SK-N-SH (cell line): ENCODE measurements at regions not wholly inside any gene's neighbourhood (a gene's known extent, or its start where the extent isn't known, plus 50 kb on each side); places are given as distances from the start of the nearest gene placed in this dataset.

Experiments used
- CTCF ChIP-seq: fragments of 200-600 bp; sonication (generic); IDR thresholded peaks from 2 replicates; pipeline ENCODE4 v1.6.1; 2017; ENCODE audit warnings: antibody characterized with exemption, mild to moderate bottlenecking, moderate library complexity
- EP300 ChIP-seq, 2 experiments: IDR thresholded peaks; 2 replicates each; pipeline versions ENCODE4 v1.4.0 to v1.6.1; 2012; ENCODE audit warnings: borderline replicate concordance in 1 of 2, low read depth in 1 of 2, low read length in 1 of 2
- EZH2phosphoT487 ChIP-seq: fragments of 200-600 bp; sonication (generic); IDR thresholded peaks from 2 replicates; pipeline ENCODE4 v1.6.1; 2017; ENCODE audit warnings: low read depth, mixed run types, mild to moderate bottlenecking, antibody characterized with exemption, moderate library complexity, borderline replicate concordance
- POLR2AphosphoS5 ChIP-seq: IDR thresholded peaks from 2 replicates; pipeline ENCODE4 v1.6.1; 2012; ENCODE audit warnings: low read depth, low read length
- RAD21 ChIP-seq: IDR thresholded peaks from 2 replicates; pipeline ENCODE4 v1.6.1; 2012; ENCODE audit warnings: mild to moderate bottlenecking, low read length
- RFX5 ChIP-seq: IDR thresholded peaks from 2 replicates; pipeline ENCODE4 v1.6.1; 2012; ENCODE audit warnings: mild to moderate bottlenecking, improper control_type of control experiment, low read length
- RXRA ChIP-seq: IDR thresholded peaks from 2 replicates; pipeline ENCODE4 v1.4.0; 2012; ENCODE audit warnings: low read depth, mild to moderate bottlenecking, borderline replicate concordance
- SMC3 ChIP-seq: IDR thresholded peaks from 2 replicates; pipeline ENCODE4 v1.6.1; 2012; ENCODE audit warnings: low read depth, low read length, improper control_type of control experiment
- USF2 ChIP-seq: fragments of 150-350 bp; IDR thresholded peaks from 2 replicates; pipeline ENCODE4 v1.6.1; 2017; ENCODE audit warnings: antibody characterized with exemption, low read length, low read depth, borderline replicate concordance
- TF ChIP-seq, protein P1 (sequence below): IDR thresholded peaks from 2 replicates; pipeline ENCODE4 v1.6.1; 2012; ENCODE audit warnings: mild to moderate bottlenecking, low read depth, low read length, moderate library complexity

DNA sequence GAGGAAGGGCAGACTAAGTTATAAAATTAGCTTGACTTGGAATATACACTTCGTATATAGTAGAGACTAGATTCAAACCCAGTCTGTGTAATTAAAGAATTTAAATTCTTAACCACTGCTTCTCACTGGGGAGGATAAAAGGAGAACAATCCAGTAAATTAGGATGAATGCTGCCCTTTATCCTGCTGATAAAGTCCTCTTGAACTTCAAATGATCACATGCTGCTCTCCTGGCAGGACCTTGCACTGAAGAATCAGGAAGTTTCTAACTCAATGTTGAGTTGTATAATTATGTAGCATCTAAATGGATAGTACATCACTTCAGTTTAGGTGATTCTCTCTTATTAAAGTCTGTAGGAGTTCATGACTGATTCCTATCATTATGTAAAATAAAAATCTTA lies 1179.7 kb downstream of the DSC3 start:
- no peak for TF ChIP-seq CTCF
- TF ChIP-seq RXRA, result no peak
- no peak for TF ChIP-seq SMC3
- TF ChIP-seq USF2, result no peak
- no peak for TF ChIP-seq POLR2AphosphoS5
- TF ChIP-seq EZH2phosphoT487, result no peak
- TF ChIP-seq RFX5, result no peak
- TF ChIP-seq, protein P1, sequence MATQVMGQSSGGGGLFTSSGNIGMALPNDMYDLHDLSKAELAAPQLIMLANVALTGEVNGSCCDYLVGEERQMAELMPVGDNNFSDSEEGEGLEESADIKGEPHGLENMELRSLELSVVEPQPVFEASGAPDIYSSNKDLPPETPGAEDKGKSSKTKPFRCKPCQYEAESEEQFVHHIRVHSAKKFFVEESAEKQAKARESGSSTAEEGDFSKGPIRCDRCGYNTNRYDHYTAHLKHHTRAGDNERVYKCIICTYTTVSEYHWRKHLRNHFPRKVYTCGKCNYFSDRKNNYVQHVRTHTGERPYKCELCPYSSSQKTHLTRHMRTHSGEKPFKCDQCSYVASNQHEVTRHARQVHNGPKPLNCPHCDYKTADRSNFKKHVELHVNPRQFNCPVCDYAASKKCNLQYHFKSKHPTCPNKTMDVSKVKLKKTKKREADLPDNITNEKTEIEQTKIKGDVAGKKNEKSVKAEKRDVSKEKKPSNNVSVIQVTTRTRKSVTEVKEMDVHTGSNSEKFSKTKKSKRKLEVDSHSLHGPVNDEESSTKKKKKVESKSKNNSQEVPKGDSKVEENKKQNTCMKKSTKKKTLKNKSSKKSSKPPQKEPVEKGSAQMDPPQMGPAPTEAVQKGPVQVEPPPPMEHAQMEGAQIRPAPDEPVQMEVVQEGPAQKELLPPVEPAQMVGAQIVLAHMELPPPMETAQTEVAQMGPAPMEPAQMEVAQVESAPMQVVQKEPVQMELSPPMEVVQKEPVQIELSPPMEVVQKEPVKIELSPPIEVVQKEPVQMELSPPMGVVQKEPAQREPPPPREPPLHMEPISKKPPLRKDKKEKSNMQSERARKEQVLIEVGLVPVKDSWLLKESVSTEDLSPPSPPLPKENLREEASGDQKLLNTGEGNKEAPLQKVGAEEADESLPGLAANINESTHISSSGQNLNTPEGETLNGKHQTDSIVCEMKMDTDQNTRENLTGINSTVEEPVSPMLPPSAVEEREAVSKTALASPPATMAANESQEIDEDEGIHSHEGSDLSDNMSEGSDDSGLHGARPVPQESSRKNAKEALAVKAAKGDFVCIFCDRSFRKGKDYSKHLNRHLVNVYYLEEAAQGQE, result no peak
- no peak for TF ChIP-seq RAD21
- no peak for TF ChIP-seq EP300 (IDR thresholded peaks at IDR 0.05; ENCODE audit: borderline replicate concordance in 1 of 2, low read depth in 1 of 2, low read length in 1 of 2)
